Right forelimb (tissue), 1 donor: ENCODE measurements at regions not wholly inside any gene's neighbourhood (a gene's known extent, or its start where the extent isn't known, plus 50 kb on each side); places are given as distances from the start of the nearest gene placed in this dataset.
"Not testable (repeated sequence)": the region's sequence is repeated elsewhere in the genome, so short reads cannot be mapped to it uniquely, and the experiment has no call there.

Experiments used
- DNase-seq: peaks from one replicate; pipeline ENCODE4 v3.0.0-alpha.2; 2018

GRCh38 chr5:72692651-72693442 lies 123.6 kb upstream of the TNPO1 start:
- DNase-seq: no peak

GRCh38 chr5:72692231-72692637 lies 124.2 kb upstream of the TNPO1 start:
- no peak for DNase-seq

GRCh38 chr5:72691751-72692150 lies 124.7 kb upstream of the TNPO1 start:
- no peak for DNase-seq

- no peak for DNase-seq
Observed at GRCh38 chr5:72688916-72689315, 127.5 kb upstream of the TNPO1 start.

GRCh38 chr5:72687288-72687687 lies 129.2 kb upstream of the TNPO1 start:
- no peak for DNase-seq

GRCh38 chr5:72682561-72682960 lies 133.9 kb upstream of the TNPO1 start:
- DNase-seq: no peak

- no peak for DNase-seq
Observed at GRCh38 chr5:72681781-72682180, 134.7 kb upstream of the TNPO1 start.

GRCh38 chr5:72677447-72677846 lies 139.0 kb upstream of the TNPO1 start:
- DNase-seq: no peak

GRCh38 chr5:72676831-72677230 lies 139.6 kb upstream of the TNPO1 start:
- not testable (repeated sequence) for DNase-seq

- DNase-seq: no peak
Observed at GRCh38 chr5:72673623-72674022, 142.8 kb upstream of the TNPO1 start.

- no peak for DNase-seq
Observed at GRCh38 chr5:72673180-72673579, 143.3 kb upstream of the TNPO1 start.

- no peak for DNase-seq
Observed at GRCh38 chr5:72667708-72668107, 148.8 kb upstream of the TNPO1 start.

- no peak for DNase-seq
Observed at GRCh38 chr5:72662936-72663335, 153.5 kb upstream of the TNPO1 start.

- no peak for DNase-seq
Observed at GRCh38 chr5:72662305-72662704, 154.2 kb upstream of the TNPO1 start.

GRCh38 chr5:72661405-72661804 lies 154.2 kb upstream of the ZNF366 start:
- no peak for DNase-seq

- no peak for DNase-seq
Observed at GRCh38 chr5:72659726-72660125, 152.5 kb upstream of the ZNF366 start.

GRCh38 chr5:72658761-72659540 lies 151.7 kb upstream of the ZNF366 start:
- no peak for DNase-seq

GRCh38 chr5:72658161-72658560 lies 151.0 kb upstream of the ZNF366 start:
- no peak for DNase-seq

- no peak for DNase-seq
Observed at GRCh38 chr5:72656756-72657513, 149.7 kb upstream of the ZNF366 start.

- no peak for DNase-seq
Observed at GRCh38 chr5:72656331-72656730, 149.1 kb upstream of the ZNF366 start.

GRCh38 chr5:72654231-72654630 lies 147.0 kb upstream of the ZNF366 start:
- no peak for DNase-seq

GRCh38 chr5:72653586-72653985 lies 146.4 kb upstream of the ZNF366 start:
- DNase-seq: no peak

GRCh38 chr5:72651779-72652178 lies 144.6 kb upstream of the ZNF366 start:
- no peak for DNase-seq

- DNase-seq: no peak
Observed at GRCh38 chr5:72651109-72651508, 143.9 kb upstream of the ZNF366 start.
